Peyer's patch (tissue), 4 donors: ENCODE measurements at regions not wholly inside any gene's neighbourhood (a gene's known extent, or its start where the extent isn't known, plus 50 kb on each side); places are given as distances from the start of the nearest gene placed in this dataset.

ENCODE experiments used
- CTCF ChIP-seq, 6 experiments: fragments of 450-650 bp in 4 of 6; fragments of 200-600 bp in 2 of 6; sonication (generic) in 1 of 6; IDR thresholded peaks; one replicate each; pipeline ENCODE4 v1.5.1; 2017 to 2019; ENCODE audit warnings: antibody characterized with exemption in 6 of 6, mild to moderate bottlenecking in 3 of 6, moderate library complexity in 1 of 6
- POLR2A ChIP-seq, 2 donors: fragments of 450-650 bp; IDR thresholded peaks; one replicate each; pipeline ENCODE4 v1.5.1; 2017; ENCODE audit warnings: antibody characterized with exemption in 2 of 2, mild to moderate bottlenecking in 2 of 2, moderate library complexity in 2 of 2

- TF ChIP-seq CTCF (IDR thresholded peaks at IDR 0.05): no peak
- no peak for TF ChIP-seq POLR2A (IDR thresholded peaks at IDR 0.05)
These were observed 135.2 kb upstream of the SLC24A2 start for GRCh38 chr9:19924080-19924479.
